ENCODE measurements at regions not wholly inside any gene's neighbourhood (a gene's known extent, or its start where the extent isn't known, plus 50 kb on each side); places are given as distances from the start of the nearest gene placed in this dataset.

DNA sequence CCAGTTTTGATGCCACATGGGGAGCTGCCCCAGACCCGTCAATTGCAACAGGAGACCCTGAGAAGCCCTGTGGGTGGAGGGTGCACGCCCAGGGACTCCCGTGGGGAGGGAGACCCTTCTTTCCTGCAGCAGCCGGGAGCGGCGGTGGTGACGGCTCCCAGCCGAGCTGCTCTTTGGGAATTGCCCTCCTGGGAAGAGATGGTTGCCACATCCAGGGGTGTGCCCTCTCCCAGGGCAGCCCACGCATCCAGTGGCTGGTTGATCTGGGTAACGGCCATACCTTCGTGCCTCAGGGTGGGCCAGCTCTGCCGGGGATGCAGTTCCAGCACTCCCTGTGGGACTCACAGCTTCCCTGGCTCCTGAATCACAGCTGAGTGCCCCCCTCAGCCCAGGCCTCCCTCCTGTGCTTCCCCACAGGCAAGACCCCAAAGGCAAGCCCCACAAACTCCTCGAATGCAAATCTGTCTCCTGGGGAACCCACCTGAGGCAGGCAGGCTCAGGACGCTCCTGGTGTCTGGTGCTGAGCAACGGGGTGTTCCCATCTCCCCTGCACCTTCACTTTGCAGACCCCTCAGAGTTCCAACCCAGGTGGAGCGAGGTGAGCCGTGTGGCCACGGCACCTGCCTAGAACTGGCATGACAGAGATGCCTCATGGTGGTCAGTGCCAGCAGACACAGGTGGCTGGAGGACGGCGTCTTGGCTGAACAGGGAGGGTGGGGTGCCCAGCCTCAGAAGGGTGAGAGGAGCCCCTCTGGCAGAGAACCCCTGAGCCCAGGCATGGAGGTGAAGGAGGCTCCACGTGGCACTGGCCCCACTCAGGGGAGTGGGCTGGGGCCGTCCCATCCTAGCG is 1027.4 kb downstream of the BRD1 start:
- TF ChIP-seq POLR2A (IDR thresholded peaks at IDR 0.05; ENCODE audit: extremely low read depth, insufficient read length) (no peak), MYC (IDR thresholded peaks at IDR 0.05; ENCODE audit: low read depth, low read length) (no peak)
- TF ChIP-seq, protein P1, sequence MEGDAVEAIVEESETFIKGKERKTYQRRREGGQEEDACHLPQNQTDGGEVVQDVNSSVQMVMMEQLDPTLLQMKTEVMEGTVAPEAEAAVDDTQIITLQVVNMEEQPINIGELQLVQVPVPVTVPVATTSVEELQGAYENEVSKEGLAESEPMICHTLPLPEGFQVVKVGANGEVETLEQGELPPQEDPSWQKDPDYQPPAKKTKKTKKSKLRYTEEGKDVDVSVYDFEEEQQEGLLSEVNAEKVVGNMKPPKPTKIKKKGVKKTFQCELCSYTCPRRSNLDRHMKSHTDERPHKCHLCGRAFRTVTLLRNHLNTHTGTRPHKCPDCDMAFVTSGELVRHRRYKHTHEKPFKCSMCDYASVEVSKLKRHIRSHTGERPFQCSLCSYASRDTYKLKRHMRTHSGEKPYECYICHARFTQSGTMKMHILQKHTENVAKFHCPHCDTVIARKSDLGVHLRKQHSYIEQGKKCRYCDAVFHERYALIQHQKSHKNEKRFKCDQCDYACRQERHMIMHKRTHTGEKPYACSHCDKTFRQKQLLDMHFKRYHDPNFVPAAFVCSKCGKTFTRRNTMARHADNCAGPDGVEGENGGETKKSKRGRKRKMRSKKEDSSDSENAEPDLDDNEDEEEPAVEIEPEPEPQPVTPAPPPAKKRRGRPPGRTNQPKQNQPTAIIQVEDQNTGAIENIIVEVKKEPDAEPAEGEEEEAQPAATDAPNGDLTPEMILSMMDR (IDR thresholded peaks at IDR 0.05; ENCODE audit: low read depth, low read length): no peak
- TF ChIP-seq, protein P2, sequence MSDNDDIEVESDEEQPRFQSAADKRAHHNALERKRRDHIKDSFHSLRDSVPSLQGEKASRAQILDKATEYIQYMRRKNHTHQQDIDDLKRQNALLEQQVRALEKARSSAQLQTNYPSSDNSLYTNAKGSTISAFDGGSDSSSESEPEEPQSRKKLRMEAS (IDR thresholded peaks at IDR 0.05; ENCODE audit: low read depth, low read length): no peak

Measured in NB4 (cell line).